ENCODE measurements at regions not wholly inside any gene's neighbourhood (a gene's known extent, or its start where the extent isn't known, plus 50 kb on each side); places are given as distances from the start of the nearest gene placed in this dataset.

DNA sequence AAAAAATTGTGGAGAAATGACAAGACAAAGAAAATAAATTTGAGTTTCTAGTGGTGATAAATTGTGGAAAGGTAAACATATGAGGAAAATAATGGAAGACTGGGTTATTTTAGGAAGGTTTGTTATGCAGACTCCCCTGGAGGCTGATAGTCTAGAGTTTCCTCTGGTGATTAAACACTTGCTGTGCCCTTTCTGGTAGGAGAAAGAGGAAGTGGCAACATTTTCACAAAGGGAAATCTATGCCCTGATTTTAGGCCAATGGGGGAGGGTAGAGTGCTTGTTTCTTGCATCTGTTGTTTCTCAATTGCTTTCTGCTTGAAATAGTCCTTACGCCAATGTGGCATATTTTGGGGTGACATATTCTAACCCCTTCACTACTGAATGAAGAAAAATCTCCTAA is 129.1 kb upstream of the DOK5 start:
- no peak overlapping the region for H3K27ac ChIP-seq (ENCODE audit: low read length)
- no peak overlapping the region for H2AFZ ChIP-seq (ENCODE audit: low read depth, low read length)
- no peaks in the 10 kb centered on the region for H3K9me3 ChIP-seq (ENCODE audit: low read length)
- H3K36me3 ChIP-seq (ENCODE audit: insufficient read depth, low read length): no peaks in the 10 kb centered on the region
- no peak overlapping the region for H3K4me2 ChIP-seq (ENCODE audit: low read length)
- H3K27me3 ChIP-seq (ENCODE audit: insufficient read depth, low read depth, low read length): no peaks in the 10 kb centered on the region
- no peaks in the 10 kb centered on the region for H3K9me2 ChIP-seq (ENCODE audit: insufficient read depth, low read length)
- no peaks in the 10 kb centered on the region for H3F3A ChIP-seq (ENCODE audit: insufficient read depth, low read length, poor library complexity, severe bottlenecking)
- no peak overlapping the region for H3K9ac ChIP-seq (ENCODE audit: low read length)
- H3K4me3 ChIP-seq (ENCODE audit: low read length): no peak overlapping the region
- H3K79me2 ChIP-seq (replicated peaks; ENCODE audit: insufficient read depth, low read length): no peaks in the 10 kb centered on the region
- no peak for TF ChIP-seq REST (IDR thresholded peaks at IDR 0.05; ENCODE audit: borderline replicate concordance)
- no peak for TF ChIP-seq EZH2 (IDR thresholded peaks at IDR 0.05; ENCODE audit: borderline replicate concordance, insufficient read depth, low read length, poor library complexity, severe bottlenecking)
- TF ChIP-seq RAD21 (conservative IDR thresholded peaks at IDR 0.05): no peak
- TF ChIP-seq TAF1 (IDR thresholded peaks at IDR 0.05; ENCODE audit: low read depth): no peak
- H4K20me1 ChIP-seq (ENCODE audit: insufficient read depth): no peaks in the 10 kb centered on the region

GRCh38 chr20:54347166-54347833 is 128.1 kb upstream of the DOK5 start:
- no peaks in the 10 kb centered on the region for H3K9me2 ChIP-seq (ENCODE audit: insufficient read depth, low read length)
- no peaks in the 10 kb centered on the region for H4K20me1 ChIP-seq (ENCODE audit: insufficient read depth)
- no peak overlapping the region for H3K4me3 ChIP-seq (ENCODE audit: low read length)
- H3K9me3 ChIP-seq (ENCODE audit: low read length): no peaks in the 10 kb centered on the region
- H3K27me3 ChIP-seq (ENCODE audit: insufficient read depth, low read depth, low read length): no peaks in the 10 kb centered on the region
- H3K27ac ChIP-seq (ENCODE audit: low read length): no peak overlapping the region
- H3F3A ChIP-seq (ENCODE audit: insufficient read depth, low read length, poor library complexity, severe bottlenecking): no peaks in the 10 kb centered on the region
- H3K9ac ChIP-seq (ENCODE audit: low read length): no peak overlapping the region
- H2AFZ ChIP-seq (ENCODE audit: low read depth, low read length): no peak overlapping the region
- no peaks in the 10 kb centered on the region for H3K36me3 ChIP-seq (ENCODE audit: insufficient read depth, low read length)
- TF ChIP-seq REST (IDR thresholded peaks at IDR 0.05; ENCODE audit: borderline replicate concordance) (peak; percentile 34), POLR2AphosphoS5 (IDR thresholded peaks at IDR 0.05) (no peak)
- no peak overlapping the region for H3K4me2 ChIP-seq (ENCODE audit: low read length)
- H3K79me2 ChIP-seq (replicated peaks; ENCODE audit: insufficient read depth, low read length): no peaks in the 10 kb centered on the region

- Histone ChIP-seq H3K27ac (ENCODE audit: low read length) (no peak overlapping the region), H3K36me3 (ENCODE audit: insufficient read depth, low read length) (no peaks in the 10 kb centered on the region), H3F3A (ENCODE audit: insufficient read depth, low read length, poor library complexity, severe bottlenecking) (no peaks in the 10 kb centered on the region), H3K79me2 (replicated peaks; ENCODE audit: insufficient read depth, low read length) (no peaks in the 10 kb centered on the region), H3K9me2 (ENCODE audit: insufficient read depth, low read length) (no peaks in the 10 kb centered on the region), H3K4me3 (ENCODE audit: low read length) (no peak overlapping the region), H4K20me1 (ENCODE audit: insufficient read depth) (no peaks in the 10 kb centered on the region), H3K9me3 (ENCODE audit: low read length) (no peaks in the 10 kb centered on the region), H3K27me3 (ENCODE audit: insufficient read depth, low read depth, low read length) (no peaks in the 10 kb centered on the region), H2AFZ (ENCODE audit: low read depth, low read length) (no peak overlapping the region), H3K9ac (ENCODE audit: low read length) (no peak overlapping the region), H3K4me2 (ENCODE audit: low read length) (no peak overlapping the region)
- TF ChIP-seq CTCF (IDR thresholded peaks at IDR 0.05; ENCODE audit: poor library complexity, severe bottlenecking) (no peak), EZH2 (IDR thresholded peaks at IDR 0.05; ENCODE audit: borderline replicate concordance, insufficient read depth, low read length, poor library complexity, severe bottlenecking) (no peak), POLR2AphosphoS5 (IDR thresholded peaks at IDR 0.05) (no peak)
Observed at GRCh38 chr20:54350415-54350814, 125.0 kb upstream of the DOK5 start.
